HuH-7 (cell line): ENCODE measurements at regions not wholly inside any gene's neighbourhood (a gene's known extent, or its start where the extent isn't known, plus 50 kb on each side); places are given as distances from the start of the nearest gene placed in this dataset.

Experiments used
- DNase-seq: peaks from one replicate; pipeline ENCODE4 v3.0.0; 2011; ENCODE audit warnings: low spot score

- no peak for DNase-seq
These were observed 55.1 kb upstream of the LAMA2 start for GRCh38 chr6:128827675-128828464.

DNA sequence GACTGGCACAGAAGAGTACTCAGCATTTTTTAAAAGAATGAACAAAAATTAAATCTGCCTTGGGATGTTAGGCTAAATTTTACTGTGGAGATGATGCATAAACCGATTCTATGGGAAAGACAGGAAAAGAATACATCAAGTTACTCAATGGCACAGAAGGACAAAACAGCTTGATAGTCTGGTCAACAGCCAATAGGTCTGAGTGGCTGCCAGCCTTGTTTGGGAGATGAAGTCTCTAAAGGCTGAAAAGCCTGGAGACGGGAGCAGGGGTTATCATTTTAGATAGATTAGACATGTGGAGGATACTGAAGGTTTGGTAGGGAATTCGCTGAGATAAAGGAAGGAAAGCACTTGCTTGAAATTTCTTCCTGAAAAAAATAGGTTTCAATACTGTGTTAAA is 56.3 kb upstream of the LAMA2 start:
- no peak for DNase-seq

- DNase-seq, result no peak
These were observed 60.7 kb upstream of the LAMA2 start for GRCh38 chr6:128822271-128822670.

GRCh38 chr6:128821116-128821515 is 61.8 kb upstream of the LAMA2 start:
- no peak for DNase-seq

GRCh38 chr6:128808856-128809255 is 74.1 kb upstream of the LAMA2 start:
- no peak for DNase-seq

DNA sequence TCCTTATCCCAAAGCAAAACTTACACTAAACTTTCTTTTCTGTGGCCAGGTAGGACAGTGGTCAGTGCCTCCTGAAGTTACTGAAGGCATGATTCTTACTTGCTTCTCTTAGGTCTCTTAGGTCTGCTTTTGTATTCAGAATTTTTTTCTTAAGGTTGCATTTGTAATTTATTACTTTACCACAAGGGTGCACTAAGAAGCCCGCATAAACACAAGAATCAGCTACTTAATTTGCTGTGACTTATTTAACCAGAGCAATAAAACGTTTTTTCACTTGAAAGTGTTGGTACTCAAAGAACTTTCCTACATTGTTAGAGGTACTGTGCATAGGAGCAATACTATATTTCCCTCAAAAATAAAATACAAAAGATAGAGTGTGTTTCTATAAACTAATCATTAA is 75.4 kb upstream of the LAMA2 start:
- DNase-seq, result no peak

GRCh38 chr6:128806261-128806660 is 76.7 kb upstream of the LAMA2 start:
- DNase-seq, result no peak

DNA sequence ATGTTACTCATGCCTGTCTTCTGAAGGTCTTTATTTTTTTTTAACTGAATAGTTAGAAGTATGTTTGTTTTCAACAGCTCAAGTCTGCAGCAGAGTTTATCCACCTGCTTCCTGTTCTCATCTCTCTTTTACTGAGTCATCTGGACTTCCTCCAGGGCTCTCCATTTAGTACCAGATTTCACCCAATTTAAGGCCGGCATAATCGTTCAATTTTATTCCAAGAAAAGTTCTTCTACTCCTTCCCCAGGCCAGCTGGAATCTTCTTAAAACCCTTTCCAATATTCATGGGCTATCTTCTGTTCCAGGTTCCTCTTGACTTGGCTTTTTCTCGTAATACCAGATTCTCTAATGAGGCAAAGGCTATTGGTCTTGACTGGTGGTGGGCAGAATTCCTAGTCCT is 79.0 kb upstream of the LAMA2 start:
- no peak for DNase-seq

DNA sequence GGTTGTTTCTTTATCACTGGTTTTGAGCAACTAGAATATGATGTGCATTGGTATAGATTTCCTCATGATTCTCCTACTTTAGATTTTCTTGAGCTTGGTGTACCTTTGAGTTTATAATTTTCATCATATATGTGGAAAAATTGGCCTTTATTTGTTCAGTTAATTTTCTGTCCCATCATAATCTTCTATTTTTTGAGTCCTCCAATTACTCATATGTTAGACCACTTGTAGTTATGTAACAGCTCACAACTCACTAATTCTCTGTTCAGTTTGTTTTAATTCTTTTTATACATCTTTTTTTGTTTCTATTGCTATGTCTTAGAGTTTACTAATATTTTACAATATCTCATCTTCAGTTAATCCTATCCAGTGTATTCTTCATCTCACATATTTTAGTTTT is 81.3 kb upstream of the LAMA2 start:
- DNase-seq, result no peak

- no peak for DNase-seq
These were observed 98.7 kb upstream of the LAMA2 start for GRCh38 chr6:128784266-128784665.

- no peak for DNase-seq
These were observed 114.8 kb upstream of the LAMA2 start for GRCh38 chr6:128768187-128768586.

- DNase-seq, result no peak
These were observed 115.2 kb upstream of the LAMA2 start for GRCh38 chr6:128767705-128768104.

GRCh38 chr6:128767150-128767549 is 115.8 kb upstream of the LAMA2 start:
- DNase-seq, result no peak

GRCh38 chr6:128763599-128764300 is 119.2 kb upstream of the LAMA2 start:
- DNase-seq, result no peak

DNA sequence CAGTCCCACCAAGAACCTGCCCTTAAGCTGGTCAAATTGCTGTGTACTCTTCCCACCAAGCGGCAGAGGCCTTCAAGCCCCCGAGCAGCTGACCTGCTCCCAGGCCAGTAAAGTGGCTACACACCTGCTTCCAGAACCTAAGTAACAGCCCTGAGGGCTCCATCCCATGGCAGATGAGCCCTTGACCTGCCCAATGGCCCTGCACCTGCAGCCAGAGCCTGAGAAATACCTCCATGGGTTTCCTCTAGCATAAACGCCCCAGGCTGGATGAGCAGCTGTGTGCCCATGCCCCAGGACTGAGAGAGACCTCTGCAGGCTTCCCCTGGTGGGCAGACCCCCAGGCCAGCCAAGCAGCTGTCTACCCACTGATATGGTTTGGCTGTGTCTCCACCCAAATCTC is 123.0 kb upstream of the LAMA2 start:
- no peak for DNase-seq

DNA sequence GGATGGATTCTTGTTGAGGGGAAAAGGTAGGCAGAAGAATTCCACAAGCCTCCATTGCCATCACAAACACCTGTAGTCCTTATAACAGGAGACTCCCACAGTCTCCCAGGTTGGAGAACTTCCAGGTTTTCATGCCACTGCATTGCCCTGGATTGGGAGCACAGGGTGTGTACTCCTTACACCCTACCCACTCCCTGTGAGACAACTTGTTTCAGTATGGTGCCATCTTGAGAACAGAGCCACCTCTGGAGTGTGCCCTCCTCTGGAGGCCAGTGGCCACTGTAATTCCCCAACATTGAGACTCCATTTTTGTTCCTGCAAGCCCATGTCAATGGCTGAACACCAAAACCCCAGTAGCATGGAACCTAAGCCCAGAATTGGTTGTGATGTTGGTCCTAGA is 123.5 kb upstream of the LAMA2 start:
- DNase-seq, result no peak

DNA sequence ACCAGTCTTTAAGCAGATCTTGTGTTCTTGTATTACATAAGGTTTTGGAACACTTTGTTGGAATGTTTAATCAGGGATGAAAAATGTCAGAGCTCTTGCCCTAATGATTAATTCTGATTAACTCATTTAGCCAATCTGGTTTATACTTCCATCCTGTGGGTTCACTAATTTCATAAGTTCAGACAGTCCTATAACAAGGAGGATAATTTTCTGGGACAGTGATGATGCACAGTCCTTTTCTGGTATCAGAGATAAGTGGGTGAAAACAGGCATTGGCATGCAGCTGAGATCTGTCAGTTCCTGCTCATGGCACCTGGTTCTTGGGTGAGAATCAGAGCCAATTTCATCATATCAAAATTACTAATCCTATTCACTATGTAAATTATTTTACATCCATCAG is 125.0 kb upstream of the LAMA2 start:
- DNase-seq, result no peak

GRCh38 chr6:128754658-128755256 is 128.2 kb upstream of the LAMA2 start:
- no peak for DNase-seq

DNA sequence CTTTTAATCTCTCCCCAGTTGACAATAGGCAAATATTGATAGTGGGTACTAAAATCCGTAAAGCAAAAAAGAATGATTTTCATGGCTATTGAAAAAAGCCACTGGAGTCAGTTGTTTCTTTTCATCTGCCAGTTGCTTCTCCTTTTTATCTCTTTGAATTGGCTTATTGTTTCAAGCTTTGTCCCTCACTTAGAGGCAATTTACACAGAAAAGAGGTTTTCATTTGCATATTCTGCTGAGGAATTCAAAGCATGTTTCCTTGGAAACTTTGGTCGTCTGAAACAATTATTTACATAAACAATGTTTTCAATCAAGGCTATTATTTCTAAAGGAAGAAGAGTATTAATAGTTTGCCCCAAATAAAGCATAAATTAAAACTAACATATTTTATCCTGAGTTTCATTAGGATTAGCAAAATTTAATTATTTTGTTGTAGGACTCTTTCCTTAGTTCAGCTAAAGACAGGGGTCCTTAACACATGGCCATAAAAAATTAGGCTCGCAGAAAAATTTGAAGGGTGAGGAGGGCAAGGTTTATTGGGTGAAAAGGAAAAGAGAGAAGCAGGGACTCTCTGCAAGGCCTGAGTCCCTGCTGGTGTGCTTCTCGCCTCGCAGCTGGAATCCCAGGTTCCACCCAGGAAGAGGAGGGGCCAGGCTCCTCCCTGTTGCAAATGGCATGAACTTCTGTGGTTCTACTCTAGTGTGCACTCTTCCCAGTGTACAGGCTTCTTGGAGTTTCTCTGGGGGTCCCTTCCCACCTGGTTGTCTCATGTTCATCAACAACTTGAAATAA is 138.8 kb upstream of the LAMA2 start:
- DNase-seq, result no peak

DNA sequence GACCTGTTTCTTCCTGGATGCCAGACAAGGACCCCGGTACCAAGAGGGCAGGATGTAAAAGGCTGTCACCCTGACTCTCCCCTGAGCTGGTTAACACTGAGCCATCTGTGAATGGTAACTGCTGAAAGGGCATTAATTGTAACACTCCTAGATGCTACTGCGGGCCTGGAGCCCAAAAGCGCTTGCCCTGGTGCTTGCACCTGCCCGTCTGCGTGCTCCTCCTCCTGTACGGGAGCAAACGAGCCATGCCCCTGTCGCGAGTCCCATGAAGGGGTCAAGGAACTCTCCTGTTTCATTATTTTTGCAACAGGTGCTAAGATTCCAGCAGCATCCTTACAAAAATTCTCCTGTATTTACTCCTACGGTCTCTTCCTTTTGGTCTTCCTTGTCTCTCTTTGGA is 140.0 kb upstream of the LAMA2 start:
- no peak for DNase-seq

DNA sequence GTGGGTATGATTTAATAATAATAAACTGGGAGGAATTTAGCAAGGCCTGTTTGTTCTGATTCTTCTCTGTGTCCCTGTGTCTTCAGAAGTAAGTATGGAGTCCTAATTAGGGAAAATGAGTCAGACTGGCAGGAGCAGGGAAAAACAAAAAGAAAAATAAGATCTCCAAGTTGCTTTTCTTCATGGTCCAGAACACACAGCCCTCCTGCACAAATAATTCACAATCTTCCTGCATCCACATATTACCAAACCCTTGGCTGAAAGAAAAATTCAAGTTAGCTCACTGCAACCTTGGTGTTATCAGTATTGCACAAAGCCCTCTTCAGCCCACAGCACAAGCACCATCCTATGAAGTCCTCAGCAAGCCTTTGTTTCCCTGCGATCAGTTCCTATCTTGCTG is 142.0 kb upstream of the LAMA2 start:
- no peak for DNase-seq

DNA sequence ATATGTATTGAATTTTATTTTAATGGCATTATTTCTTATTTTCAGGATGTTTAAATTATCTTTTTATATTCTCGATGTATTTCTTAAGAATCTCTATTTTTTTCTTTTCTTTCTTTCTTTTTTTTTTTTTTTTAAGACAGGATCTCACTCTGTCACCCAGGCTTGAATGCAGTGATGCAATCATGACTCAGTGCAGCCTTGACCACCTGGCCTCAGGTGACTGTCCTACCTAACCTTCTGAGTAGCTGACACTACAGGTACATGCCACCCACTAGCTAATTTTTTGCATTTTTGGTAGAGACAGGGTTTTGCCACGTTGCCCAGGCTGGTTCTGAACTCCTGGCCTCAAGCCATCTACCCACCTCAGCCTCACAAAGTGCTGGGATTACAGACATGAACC is 143.8 kb upstream of the LAMA2 start:
- DNase-seq, result no peak

- no peak for DNase-seq
These were observed 144.8 kb upstream of the LAMA2 start for GRCh38 chr6:128738112-128738511.
